ENCODE measurements at regions not wholly inside any gene's neighbourhood (a gene's known extent, or its start where the extent isn't known, plus 50 kb on each side); places are given as distances from the start of the nearest gene placed in this dataset.

DNA sequence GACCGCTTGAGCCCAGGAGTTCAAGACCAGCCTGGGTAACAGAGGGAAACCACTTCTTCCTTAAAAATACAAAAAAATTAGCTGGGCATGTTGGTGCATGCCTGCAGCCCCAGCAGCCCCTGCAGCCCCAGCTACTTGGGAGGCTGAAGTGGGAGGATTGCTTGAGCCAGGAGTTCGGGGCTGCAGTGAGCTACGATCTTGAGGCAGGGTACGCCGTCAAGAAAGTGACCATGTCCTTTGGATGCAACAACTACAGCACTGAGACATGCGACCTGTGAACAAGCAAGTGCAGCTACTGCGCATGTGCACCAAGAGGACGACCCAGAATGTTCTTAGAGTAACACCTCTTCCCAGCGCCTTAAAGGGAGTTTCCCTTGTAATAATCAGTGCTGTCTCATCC lies 66.6 kb upstream of the ZNF479 start:
- TF ChIP-seq, protein P1, sequence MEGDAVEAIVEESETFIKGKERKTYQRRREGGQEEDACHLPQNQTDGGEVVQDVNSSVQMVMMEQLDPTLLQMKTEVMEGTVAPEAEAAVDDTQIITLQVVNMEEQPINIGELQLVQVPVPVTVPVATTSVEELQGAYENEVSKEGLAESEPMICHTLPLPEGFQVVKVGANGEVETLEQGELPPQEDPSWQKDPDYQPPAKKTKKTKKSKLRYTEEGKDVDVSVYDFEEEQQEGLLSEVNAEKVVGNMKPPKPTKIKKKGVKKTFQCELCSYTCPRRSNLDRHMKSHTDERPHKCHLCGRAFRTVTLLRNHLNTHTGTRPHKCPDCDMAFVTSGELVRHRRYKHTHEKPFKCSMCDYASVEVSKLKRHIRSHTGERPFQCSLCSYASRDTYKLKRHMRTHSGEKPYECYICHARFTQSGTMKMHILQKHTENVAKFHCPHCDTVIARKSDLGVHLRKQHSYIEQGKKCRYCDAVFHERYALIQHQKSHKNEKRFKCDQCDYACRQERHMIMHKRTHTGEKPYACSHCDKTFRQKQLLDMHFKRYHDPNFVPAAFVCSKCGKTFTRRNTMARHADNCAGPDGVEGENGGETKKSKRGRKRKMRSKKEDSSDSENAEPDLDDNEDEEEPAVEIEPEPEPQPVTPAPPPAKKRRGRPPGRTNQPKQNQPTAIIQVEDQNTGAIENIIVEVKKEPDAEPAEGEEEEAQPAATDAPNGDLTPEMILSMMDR (IDR thresholded peaks at IDR 0.05), result no peak
- H3K4me1 Mint-ChIP-seq (ENCODE audit: unreplicated experiment), result no peaks in the 10 kb centered on the region
- no peaks in the 10 kb centered on the region for H3K27me3 Mint-ChIP-seq (ENCODE audit: unreplicated experiment)
- DNase-seq (ENCODE audit: extremely low spot score, unreplicated experiment), result peak; percentile 48
- H3K9me3 Mint-ChIP-seq (ENCODE audit: unreplicated experiment), result no peaks in the 10 kb centered on the region
- H3K4me3 Mint-ChIP-seq (ENCODE audit: unreplicated experiment), result no peak overlapping the region
- H3K36me3 Mint-ChIP-seq (ENCODE audit: unreplicated experiment), result no peaks in the 10 kb centered on the region
- H3K27ac Mint-ChIP-seq (ENCODE audit: unreplicated experiment), result no peak overlapping the region

DNA sequence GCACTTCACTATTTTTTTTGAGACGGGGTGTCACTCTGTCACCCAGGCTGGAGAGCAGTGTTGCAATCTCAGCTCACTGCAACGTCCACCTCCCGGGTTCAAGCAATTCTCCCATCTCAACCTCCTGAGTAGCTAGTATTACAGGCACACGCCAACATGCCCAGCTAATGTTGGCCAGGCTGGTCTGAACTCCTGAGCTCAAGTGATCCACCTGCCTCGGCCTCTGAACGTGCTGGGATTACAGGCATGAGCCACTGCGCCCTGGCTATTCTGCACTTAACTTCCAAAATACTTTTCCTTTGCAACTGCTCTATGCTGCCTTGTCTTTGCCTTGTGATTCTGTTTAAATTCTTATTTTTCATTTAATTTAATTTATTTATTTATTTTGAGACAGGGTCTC lies 67.0 kb upstream of the ZNF479 start:
- DNase-seq (ENCODE audit: extremely low spot score, unreplicated experiment), result peak; percentile 48
- no peaks in the 10 kb centered on the region for H3K27me3 Mint-ChIP-seq (ENCODE audit: unreplicated experiment)
- TF ChIP-seq, protein P1 (IDR thresholded peaks at IDR 0.05), result no peak

DNA sequence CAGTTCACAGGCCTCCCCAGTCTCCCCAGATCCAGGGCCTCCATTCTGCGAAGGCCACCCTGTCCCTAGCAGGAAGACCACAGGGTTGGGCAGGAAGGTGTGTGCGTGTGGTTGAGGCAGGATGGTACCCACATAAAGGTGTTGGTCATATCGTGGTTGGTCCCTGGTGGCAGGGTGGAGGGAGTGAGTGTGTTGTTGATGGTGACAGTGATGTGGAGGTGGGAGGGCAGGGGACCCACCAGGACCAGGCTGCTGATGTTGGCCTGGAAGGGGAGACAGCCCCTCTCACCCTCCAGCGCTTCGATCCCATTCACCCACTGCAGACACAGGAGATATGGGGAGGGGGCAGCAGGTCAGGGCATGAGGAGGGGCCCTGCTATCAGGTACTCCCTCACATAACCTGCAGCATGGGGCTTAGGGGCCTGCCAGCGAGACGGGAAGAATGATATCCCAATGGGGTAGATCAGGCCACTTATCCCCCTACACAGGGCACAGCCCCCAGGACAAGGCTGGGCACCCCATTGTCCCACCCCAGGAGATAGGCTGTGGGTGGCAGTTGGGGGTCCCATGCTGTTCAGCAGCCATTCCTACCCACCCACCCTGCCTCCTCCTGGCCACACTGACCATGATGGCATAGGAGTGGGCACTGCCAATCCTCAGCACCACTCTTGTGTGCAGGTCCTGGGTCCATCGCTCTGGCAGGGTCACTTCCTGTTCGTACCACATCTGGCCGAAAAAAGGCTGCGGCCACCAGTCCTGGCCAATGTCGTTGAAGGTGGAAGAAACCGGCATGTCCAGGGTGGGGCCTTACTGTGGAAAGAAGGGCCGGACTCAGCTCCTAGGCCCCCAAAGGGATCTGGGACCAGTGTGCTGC lies 69.0 kb upstream of the ZNF479 start:
- H3K4me1 Mint-ChIP-seq (ENCODE audit: unreplicated experiment), result no peaks in the 10 kb centered on the region
- no peaks in the 10 kb centered on the region for H3K27me3 Mint-ChIP-seq (ENCODE audit: unreplicated experiment)
- H3K27ac Mint-ChIP-seq (ENCODE audit: unreplicated experiment), result no peak overlapping the region
- TF ChIP-seq, protein P1 (IDR thresholded peaks at IDR 0.05), result no peak
- H3K9me3 Mint-ChIP-seq (ENCODE audit: unreplicated experiment), result peaks cover 3% of the 10 kb centered on the region
- no peak overlapping the region for H3K4me3 Mint-ChIP-seq (ENCODE audit: unreplicated experiment)
- DNase-seq (ENCODE audit: extremely low spot score, unreplicated experiment), result peak; percentile 73
- H3K36me3 Mint-ChIP-seq (ENCODE audit: unreplicated experiment), result no peaks in the 10 kb centered on the region

More for the DNA sequence above, 67.0 kb upstream of the ZNF479 start:
- Mint-ChIP-seq H3K4me3 (ENCODE audit: unreplicated experiment) (no peak overlapping the region), H3K4me1 (ENCODE audit: unreplicated experiment) (no peaks in the 10 kb centered on the region), H3K27ac (ENCODE audit: unreplicated experiment) (no peak overlapping the region), H3K9me3 (ENCODE audit: unreplicated experiment) (no peaks in the 10 kb centered on the region), H3K36me3 (ENCODE audit: unreplicated experiment) (no peaks in the 10 kb centered on the region)

DNA sequence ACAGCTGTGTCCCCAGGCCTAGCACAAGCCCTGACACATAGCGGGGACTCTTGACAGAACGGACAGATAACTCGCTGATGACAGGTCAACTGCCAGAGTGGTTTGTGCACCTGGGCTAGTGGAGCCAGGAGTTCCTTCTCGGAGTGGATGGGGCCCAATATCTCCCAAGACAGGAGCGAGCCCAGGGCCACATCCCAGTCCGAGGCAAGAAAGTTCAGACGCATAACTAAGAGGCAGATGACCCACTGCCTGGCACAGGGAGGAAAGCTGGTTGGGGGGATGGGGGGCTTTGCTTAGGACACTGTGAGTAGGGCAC lies 69.6 kb upstream of the ZNF479 start:
- no peak overlapping the region for H3K4me3 Mint-ChIP-seq (ENCODE audit: unreplicated experiment)
- no peaks in the 10 kb centered on the region for H3K4me1 Mint-ChIP-seq (ENCODE audit: unreplicated experiment)
- no peaks in the 10 kb centered on the region for H3K36me3 Mint-ChIP-seq (ENCODE audit: unreplicated experiment)
- DNase-seq (ENCODE audit: extremely low spot score, unreplicated experiment), result no peak
- H3K9me3 Mint-ChIP-seq (ENCODE audit: unreplicated experiment), result peaks cover 3% of the 10 kb centered on the region
- H3K27ac Mint-ChIP-seq (ENCODE audit: unreplicated experiment), result no peak overlapping the region
- TF ChIP-seq, protein P1 (IDR thresholded peaks at IDR 0.05), result no peak
- no peaks in the 10 kb centered on the region for H3K27me3 Mint-ChIP-seq (ENCODE audit: unreplicated experiment)

DNA sequence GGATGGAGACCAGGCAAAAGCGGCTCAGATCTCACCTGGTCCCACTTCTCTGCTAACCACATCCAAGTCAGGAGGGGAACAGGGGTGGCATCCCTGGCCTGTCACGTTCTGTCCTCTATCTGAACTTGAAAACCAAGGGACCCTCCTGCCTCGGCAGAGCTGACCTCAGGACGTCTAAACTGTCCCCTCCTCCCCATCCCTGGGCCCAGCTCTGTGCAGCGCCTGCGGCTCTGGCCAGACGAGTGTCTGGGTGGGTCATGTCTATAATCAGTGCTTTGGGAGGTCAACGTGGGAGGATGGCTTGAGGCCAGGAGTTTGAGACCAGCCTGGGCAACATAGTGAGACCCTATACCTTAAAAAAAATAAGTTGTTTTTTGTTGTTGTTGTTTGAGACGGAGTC lies 70.0 kb upstream of the ZNF479 start:
- no peaks in the 10 kb centered on the region for H3K27me3 Mint-ChIP-seq (ENCODE audit: unreplicated experiment)
- TF ChIP-seq, protein P1 (IDR thresholded peaks at IDR 0.05), result no peak
- no peak for DNase-seq (ENCODE audit: extremely low spot score, unreplicated experiment)
- no peaks in the 10 kb centered on the region for H3K36me3 Mint-ChIP-seq (ENCODE audit: unreplicated experiment)
- peaks cover 3% of the 10 kb centered on the region for H3K9me3 Mint-ChIP-seq (ENCODE audit: unreplicated experiment)
- H3K27ac Mint-ChIP-seq (ENCODE audit: unreplicated experiment), result no peak overlapping the region
- no peaks in the 10 kb centered on the region for H3K4me1 Mint-ChIP-seq (ENCODE audit: unreplicated experiment)
- H3K4me3 Mint-ChIP-seq (ENCODE audit: unreplicated experiment), result no peak overlapping the region
